HCT116 (cell line): ENCODE measurements at regions not wholly inside any gene's neighbourhood (a gene's known extent, or its start where the extent isn't known, plus 50 kb on each side); places are given as distances from the start of the nearest gene placed in this dataset.

Source experiments
- ATAC-seq: fragments of 200-7000 bp; cut with Tn5 transposase; 2 replicates; pipeline ENCODE4 v1.9.1; 2020; ENCODE audit warnings: mild to moderate bottlenecking, moderate library complexity
- BruUV-seq: library from RNA; stranded (reverse); fragments of 400-500 nt; replicated peaks from 2 replicates; lab custom pipeline; 2021; lab: Mats Ljungman, UMichigan
- CTCF ChIA-PET: fragments of 300-600 bp; sonication (Branson Sonifier 250); formaldehyde crosslinking; loops from one replicate; lab custom pipeline; 2021; ENCODE audit warnings: antibody characterized with exemption; lab: Charles Lee
- POLR2A ChIA-PET: fragments of 300-600, 350-600 bp; sonication (Branson Sonifier 250); formaldehyde crosslinking; loops from one replicate; lab custom pipeline; 2021; ENCODE audit warnings: antibody characterized with exemption; lab: Charles Lee
- RAD21 ChIA-PET, 2 experiments: fragments of 300-600 bp; sonication (Branson Sonifier 250); formaldehyde crosslinking; loops; one replicate each; lab custom pipeline; 2023; ENCODE audit warnings: low total read pairs in 2 of 2; ENCODE audit not compliant: uncharacterized antibody in 2 of 2, unreplicated experiment in 2 of 2, low non-redundant PET in 1 of 2; lab: Charles Lee
- DNase-seq: peaks from one replicate; pipeline ENCODE4 v3.0.0-alpha.2; 2010; ENCODE audit warnings: low read depth, low spot score
- H2AFZ ChIP-seq: fragments of 200-600 bp; shearing (Covaris generic), sonication (generic); 2 replicates; pipeline ENCODE4 v1.6.1; 2017; ENCODE audit warnings: low read depth, mixed run types, mixed read lengths, antibody characterized with exemption, low read length; ENCODE audit not compliant: poor library complexity, severe bottlenecking
- H3K27ac ChIP-seq: 2 replicates; pipeline ENCODE4 v1.5.1; 2012; ENCODE audit warnings: low read depth, low read length
- H3K27me3 ChIP-seq: fragments of 200-600 bp; sonication (generic); 2 replicates; pipeline ENCODE4 v1.6.1; 2016; ENCODE audit warnings: mixed run types, low read length, mixed read lengths; ENCODE audit not compliant: insufficient read depth
- H3K36me3 ChIP-seq, 2 experiments: fragments of 200-500 bp in 1 of 2; fragments of 200-600 bp in 1 of 2; sonication (Bioruptor generic) in 1 of 2; sonication (generic) in 1 of 2; 2 replicates each; pipeline versions ENCODE4 v1.5.1 to v1.6.1; 2014 to 2016; ENCODE audit warnings: low read length in 2 of 2, inconsistent platforms in 1 of 2, mixed read lengths in 1 of 2, mixed run types in 1 of 2; ENCODE audit not compliant: insufficient read depth in 2 of 2, control insufficient read depth in 1 of 2
- H3K4me1 ChIP-seq, 2 experiments: fragments of 200-600 bp in 1 of 2; sonication (generic) in 1 of 2; 2 replicates each; pipeline versions ENCODE4 v1.5.1 to v1.6.1; 2012 to 2017; ENCODE audit warnings: low read length in 2 of 2, inconsistent platforms in 1 of 2, mild to moderate bottlenecking in 1 of 2, mixed read lengths in 1 of 2, mixed run types in 1 of 2, moderate library complexity in 1 of 2; ENCODE audit not compliant: insufficient read depth in 2 of 2, control insufficient read depth in 1 of 2
- H3K4me2 ChIP-seq: fragments of 200-600 bp; sonication (generic); 2 replicates; pipeline ENCODE4 v1.6.1; 2017; ENCODE audit warnings: mixed run types, low read length, mixed read lengths
- H3K4me3 ChIP-seq, 2 experiments: fragments of 200-600 bp in 1 of 2; sonication (generic) in 1 of 2; replicated peaks in 1 of 2; 2 replicates each; pipeline ENCODE4 v1.5.1; 2011 to 2016; ENCODE audit warnings: low read length in 2 of 2, control low read depth in 1 of 2, low read depth in 1 of 2, mild to moderate bottlenecking in 1 of 2, mixed read lengths in 1 of 2, mixed run types in 1 of 2
- H3K79me2 ChIP-seq: fragments of 200-600 bp; sonication (generic); 2 replicates; pipeline ENCODE4 v1.6.1; 2017; ENCODE audit warnings: mild to moderate bottlenecking, mixed run types, low read length, moderate library complexity, mixed read lengths; ENCODE audit not compliant: insufficient read depth
- H3K9ac ChIP-seq: fragments of 200-600 bp; sonication (generic); 2 replicates; pipeline ENCODE4 v1.6.1; 2016; ENCODE audit warnings: low read length, mixed read lengths
- H3K9me2 ChIP-seq: fragments of 200-600 bp; sonication (generic), shearing (Covaris generic); 2 replicates; pipeline ENCODE4 v1.6.1; 2017; ENCODE audit warnings: mixed run types, mild to moderate bottlenecking, moderate library complexity; ENCODE audit not compliant: insufficient read depth
- H3K9me3 ChIP-seq, 2 experiments: fragments of 200-500 bp in 1 of 2; fragments of 200-600 bp in 1 of 2; sonication (Bioruptor generic) in 1 of 2; sonication (generic) in 1 of 2; 2 replicates each; pipeline ENCODE4 v1.6.1; 2014 to 2017; ENCODE audit warnings: low read length in 2 of 2, mixed read lengths in 2 of 2, inconsistent platforms in 1 of 2, low read depth in 1 of 2, mild to moderate bottlenecking in 1 of 2, mixed run types in 1 of 2, moderate library complexity in 1 of 2; ENCODE audit not compliant: control insufficient read depth in 1 of 2, insufficient read depth in 1 of 2
- H4K20me1 ChIP-seq: fragments of 200-600 bp; sonication (generic), shearing (Covaris generic); 2 replicates; pipeline ENCODE4 v1.6.1; 2017; ENCODE audit warnings: mixed run types, mild to moderate bottlenecking, moderate library complexity; ENCODE audit not compliant: insufficient read depth
- ATF3 ChIP-seq: IDR thresholded peaks from 2 replicates; pipeline ENCODE4 v1.6.1; 2012
- CBX3 ChIP-seq: IDR thresholded peaks from 2 replicates; pipeline ENCODE4 v1.6.1; 2012; ENCODE audit warnings: low read depth
- CEBPB ChIP-seq: IDR thresholded peaks from 2 replicates; pipeline ENCODE4 v1.6.1; 2012; ENCODE audit warnings: low read depth
- CTCF ChIP-seq, 3 experiments: fragments of 200-600 bp in 1 of 3; sonication (generic) in 1 of 3; IDR thresholded peaks in 2 of 3; conservative IDR thresholded peaks in 1 of 3; 2 replicates each; pipeline ENCODE4 v1.5.1; 2012 to 2017; ENCODE audit warnings: low read depth in 2 of 3, low read length in 2 of 3, antibody characterized with exemption in 1 of 3, borderline replicate concordance in 1 of 3, control low read depth in 1 of 3, mild to moderate bottlenecking in 1 of 3, mixed read lengths in 1 of 3, mixed run types in 1 of 3, moderate library complexity in 1 of 3; ENCODE audit not compliant: insufficient read depth in 1 of 3
- EGR1 ChIP-seq: IDR thresholded peaks from 2 replicates; pipeline ENCODE4 v1.6.1; 2012; ENCODE audit warnings: low read depth
- ELF1 ChIP-seq: IDR thresholded peaks from 2 replicates; pipeline ENCODE4 v1.6.1; 2012; ENCODE audit warnings: low read depth, borderline replicate concordance
- FOSL1 ChIP-seq: IDR thresholded peaks from 2 replicates; pipeline ENCODE4 v1.6.1; 2012; ENCODE audit warnings: low read depth
- JUND ChIP-seq: IDR thresholded peaks from 2 replicates; pipeline ENCODE4 v1.6.1; 2012
- MAX ChIP-seq: IDR thresholded peaks from 2 replicates; pipeline ENCODE4 v1.6.1; 2012
- POLR2A ChIP-seq: IDR thresholded peaks from 2 replicates; pipeline ENCODE4 v1.7.0; 2011; ENCODE audit warnings: borderline replicate concordance; ENCODE audit not compliant: insufficient read depth, insufficient read length; ENCODE audit errors: extremely low read depth
- POLR2AphosphoS5 ChIP-seq: IDR thresholded peaks from 2 replicates; pipeline ENCODE4 v1.6.1; 2011; ENCODE audit warnings: mild to moderate bottlenecking, low read depth, low read length, moderate library complexity
- RAD21 ChIP-seq: IDR thresholded peaks from 2 replicates; pipeline ENCODE4 v1.6.1; 2012; ENCODE audit warnings: low read depth, mild to moderate bottlenecking
- REST ChIP-seq: IDR thresholded peaks from 2 replicates; pipeline ENCODE4 v1.6.1; 2012; ENCODE audit warnings: low read depth
- SIN3A ChIP-seq: IDR thresholded peaks from 2 replicates; pipeline ENCODE4 v1.6.1; 2012; ENCODE audit warnings: low read depth
- SRF ChIP-seq: IDR thresholded peaks from 2 replicates; pipeline ENCODE4 v1.6.1; 2012; ENCODE audit warnings: low read depth
- TCF7L2 ChIP-seq: IDR thresholded peaks from 2 replicates; pipeline ENCODE4 v1.7.0; 2011; ENCODE audit warnings: borderline replicate concordance, inconsistent platforms; ENCODE audit not compliant: insufficient read depth, insufficient read length; ENCODE audit errors: extremely low read depth
- ZBTB33 ChIP-seq: IDR thresholded peaks from 2 replicates; pipeline ENCODE4 v1.6.1; 2011; ENCODE audit warnings: mild to moderate bottlenecking, low read length, moderate library complexity; ENCODE audit not compliant: insufficient replicate concordance; ENCODE audit errors: extremely low read depth
- ZFX ChIP-seq: fragments of 450-650 bp; IDR thresholded peaks from 2 replicates; pipeline ENCODE4 v1.6.1; 2017
- ZNF274 ChIP-seq: fragments of 200-500 bp; sonication (Bioruptor generic); IDR thresholded peaks from 2 replicates; pipeline ENCODE4 v1.6.1; 2014; ENCODE audit warnings: mild to moderate bottlenecking, low read depth, low read length, inconsistent platforms
- intact Hi-C: fragments of 100-400 bp; cut with micrococcal nuclease; formaldehyde crosslinking; loops from 2 replicates; pipeline ENCODE4 v1.10.0; 2022

GRCh38 chr22:27206374-27207133, 549.2 kb downstream of the MIAT start:
- no peak for ATAC-seq
- ChIA-PET RAD21 (no interaction called here), CTCF (no interaction called here), POLR2A (no interaction called here)
- Histone ChIP-seq H3K4me2 (no peak overlapping the region), H4K20me1 (no peaks in the 10 kb centered on the region), H3K4me1 (peaks cover 18 to 22% of the 10 kb centered on the region in 2 experiments), H3K4me3 (no peak overlapping the region), H3K9ac (no peak overlapping the region), H3K9me2 (no peaks in the 10 kb centered on the region), H3K9me3 (no peaks in the 10 kb centered on the region), H3K27ac (no peak overlapping the region), H3K79me2 (no peaks in the 10 kb centered on the region), H3K27me3 (0 out of 2 replicates have a peak, but pooled peaks cover 3% of the 10 kb centered on the region), H3K36me3 (no peaks in the 10 kb centered on the region), H2AFZ (no peak overlapping the region)
- no peak for DNase-seq
- intact Hi-C loops, result no loop called here
- BruUV-seq, result no TSS peak
- TF ChIP-seq POLR2A (no peak), EGR1 (no peak), MAX (no peak), ZBTB33 (no peak), SRF (no peak), POLR2AphosphoS5 (no peak), CEBPB (no peak), SIN3A (no peak), CTCF (IDR thresholded peaks at IDR 0.05 in 2 of 3, conservative IDR thresholded peaks at IDR 0.05 in 1 of 3; ENCODE audit: borderline replicate concordance in 1 of 3, insufficient read depth in 1 of 3, low read depth in 2 of 3, low read length in 2 of 3) (no peak), REST (no peak), ATF3 (no peak), JUND (no peak), CBX3 (no peak), TCF7L2 (no peak), RAD21 (no peak), ZNF274 (no peak), FOSL1 (no peak), ZFX (no peak), ELF1 (no peak)
